T-helper 2 cell (primary cell): ENCODE measurements at regions not wholly inside any gene's neighbourhood (a gene's known extent, or its start where the extent isn't known, plus 50 kb on each side); places are given as distances from the start of the nearest gene placed in this dataset.

Source experiments
- DNase-seq, 5 experiments: peaks; one replicate each; pipeline versions ENCODE4 v3.0.0 to v3.0.0-alpha.2; 2012 to 2022

DNA sequence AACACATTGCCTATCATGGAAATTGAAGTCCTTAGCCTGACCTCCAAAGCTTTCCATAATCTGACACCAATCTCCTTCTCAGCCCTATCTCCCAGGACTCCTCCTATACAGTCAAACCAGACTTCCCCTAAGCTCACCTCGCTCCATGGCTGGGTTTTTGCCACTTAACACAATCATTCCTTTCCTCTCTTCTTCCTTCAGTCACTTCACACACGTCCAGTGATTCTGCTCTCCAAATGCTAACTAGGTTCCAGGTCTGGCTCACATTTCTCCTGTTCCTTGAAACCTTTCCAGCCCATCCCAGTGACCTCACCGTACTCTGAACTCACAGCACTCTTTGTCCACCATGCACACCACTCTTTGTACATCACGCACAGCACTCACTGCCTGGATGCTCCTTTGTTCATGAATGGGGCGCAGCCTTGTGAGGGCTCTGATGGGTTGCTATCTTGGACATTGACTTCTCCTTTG is 98.4 kb downstream of the GLUL start:
- no peak for DNase-seq

DNA sequence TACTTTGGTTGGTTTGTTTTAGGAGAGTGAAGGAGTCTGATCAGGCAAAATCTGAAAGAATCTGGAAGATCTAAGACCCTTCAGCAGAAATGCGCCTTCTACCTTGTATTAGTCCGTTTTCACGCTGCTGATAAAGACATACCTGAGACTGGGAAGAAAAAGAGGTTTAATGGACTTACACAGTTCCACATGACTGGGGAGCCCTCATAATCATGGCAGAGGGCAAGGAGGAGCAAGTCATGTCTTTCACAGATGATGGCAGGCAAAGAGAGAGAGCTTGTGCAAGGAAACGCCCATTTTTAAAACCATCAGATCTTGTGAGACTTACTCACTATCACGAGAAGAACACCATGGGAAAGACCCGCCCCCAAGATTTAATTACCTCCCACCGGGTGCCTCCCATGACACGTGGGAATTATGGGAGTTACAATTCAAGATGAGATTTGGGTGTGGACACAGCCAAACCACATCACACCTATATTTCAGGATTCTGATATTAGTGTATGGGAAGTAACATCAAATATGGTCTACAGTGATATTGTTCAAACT is 99.3 kb downstream of the GLUL start:
- DNase-seq, result no peak

DNA sequence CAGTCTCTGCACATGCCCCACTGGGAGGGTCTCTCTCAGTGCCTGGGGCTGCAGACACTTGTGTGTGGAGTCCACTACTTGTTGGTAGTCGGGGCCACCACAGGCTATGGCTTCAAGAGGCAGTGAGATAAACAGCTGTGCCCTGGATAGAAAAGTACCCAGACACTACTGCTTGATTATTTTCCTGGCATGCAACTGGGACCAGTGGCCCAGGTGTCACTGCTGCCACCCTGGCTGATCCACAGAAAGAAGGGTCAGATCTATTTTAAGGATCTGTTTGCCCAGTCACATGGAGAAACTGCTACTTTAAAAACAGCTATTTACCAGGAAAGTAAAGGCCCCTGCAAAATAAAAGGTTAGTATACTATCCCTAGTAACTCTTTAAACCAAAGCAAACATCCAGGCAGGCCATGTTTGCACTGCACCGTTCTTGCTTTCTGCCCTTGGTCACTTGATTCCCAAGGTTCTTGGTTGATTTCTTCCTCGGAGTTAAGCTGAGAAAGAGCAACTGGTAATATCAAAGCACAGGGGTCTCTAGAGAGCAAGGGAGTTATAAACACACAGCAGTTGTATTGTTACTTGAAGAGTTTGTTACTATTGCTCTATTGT is 99.9 kb downstream of the GLUL start:
- no peak for DNase-seq

DNA sequence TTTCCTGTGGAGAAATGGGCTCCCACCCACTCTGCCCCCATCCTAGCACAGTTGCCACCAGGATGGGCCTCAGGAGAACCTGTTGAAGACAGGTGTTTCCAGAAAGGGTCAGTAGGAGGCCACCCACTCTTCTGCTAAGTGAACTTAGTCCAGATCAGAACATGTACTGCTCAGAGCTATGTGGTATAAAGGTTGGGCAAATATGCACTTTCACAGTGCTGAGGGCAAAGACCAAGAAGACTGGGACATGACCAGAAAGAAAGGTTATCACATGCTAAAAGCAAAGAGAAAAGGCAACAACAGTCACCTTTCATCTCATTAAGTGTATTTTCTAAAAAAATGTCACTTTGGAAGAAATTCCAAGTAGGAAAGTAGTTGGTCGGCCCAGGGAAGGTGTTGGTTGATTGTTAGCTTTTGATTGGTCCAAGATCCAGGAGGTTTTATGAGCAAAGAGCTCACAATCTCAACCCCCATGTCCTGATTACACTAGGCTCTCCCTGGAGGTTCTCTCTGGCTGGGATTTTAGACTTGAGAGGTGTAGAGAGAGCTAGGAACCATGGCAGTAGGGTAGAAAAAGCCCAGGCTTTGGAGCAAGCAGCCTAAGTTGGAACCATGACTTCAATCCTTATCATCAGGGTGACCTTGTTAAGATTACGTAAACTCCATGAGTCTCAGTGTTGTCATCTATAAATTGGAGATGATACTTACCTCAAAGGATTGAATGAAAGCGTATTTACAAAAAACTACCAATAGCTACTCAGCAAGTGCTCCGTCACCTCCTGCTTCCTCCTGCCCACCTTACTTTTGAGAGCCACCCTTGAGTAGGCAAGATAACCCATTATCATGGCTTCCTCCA is 102.6 kb downstream of the GLUL start:
- no peak for DNase-seq

DNA sequence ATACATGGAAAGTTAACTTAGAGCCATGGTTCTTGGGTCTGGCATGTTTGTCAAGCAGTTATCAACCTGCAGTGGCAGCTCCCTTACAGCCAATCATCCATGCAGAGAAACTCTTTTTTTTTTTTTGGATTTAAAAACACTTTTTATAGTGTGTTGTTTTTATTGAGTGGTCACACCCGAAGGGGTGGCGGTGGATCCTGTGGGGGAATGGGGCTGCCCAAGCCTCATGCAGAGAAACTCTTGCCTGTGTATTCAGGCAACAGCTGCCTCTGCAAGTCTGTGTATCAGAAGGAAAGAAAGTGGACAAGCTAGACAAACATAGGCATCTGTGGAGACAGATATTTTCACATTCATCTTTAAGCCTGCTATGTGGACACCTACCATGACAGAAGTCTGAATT is 104.8 kb downstream of the GLUL start:
- DNase-seq, result no peak

DNA sequence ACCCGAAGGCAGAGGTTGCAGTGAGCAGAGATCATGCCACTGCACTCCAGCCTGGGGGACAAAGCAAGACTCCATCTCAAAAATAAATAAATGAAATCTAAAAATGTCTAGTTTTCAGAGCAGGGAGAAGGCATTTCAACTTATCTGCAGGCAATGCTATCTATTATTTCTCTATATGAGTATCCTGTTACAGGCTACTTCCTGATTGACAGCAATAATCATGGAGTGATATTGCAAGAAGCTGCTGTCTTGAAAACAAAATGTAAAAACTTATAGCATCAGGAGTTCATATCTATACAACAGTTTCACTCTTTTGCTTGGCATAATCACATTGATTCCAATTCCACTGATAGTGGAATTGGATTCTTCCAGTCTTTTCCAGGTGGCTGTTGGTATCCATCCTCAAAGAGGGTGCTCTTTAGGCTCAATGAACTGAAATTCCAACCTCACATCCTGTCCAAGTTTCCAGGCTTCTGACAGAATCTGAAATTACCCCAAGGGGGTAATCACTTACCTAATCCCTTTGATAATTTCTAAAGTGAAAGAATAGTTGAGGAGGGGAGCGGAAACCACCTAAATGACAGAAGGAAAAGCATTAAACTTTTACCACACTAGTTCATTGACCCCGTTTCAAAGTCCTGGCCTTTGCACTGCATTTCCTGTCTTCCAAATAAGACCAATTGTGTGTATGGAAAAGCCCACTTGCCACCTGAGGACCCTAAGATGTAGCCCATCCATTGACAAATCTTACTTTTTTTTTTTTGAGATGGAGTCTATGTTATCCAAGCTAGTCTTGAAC is 107.6 kb downstream of the GLUL start:
- no peak for DNase-seq

DNA sequence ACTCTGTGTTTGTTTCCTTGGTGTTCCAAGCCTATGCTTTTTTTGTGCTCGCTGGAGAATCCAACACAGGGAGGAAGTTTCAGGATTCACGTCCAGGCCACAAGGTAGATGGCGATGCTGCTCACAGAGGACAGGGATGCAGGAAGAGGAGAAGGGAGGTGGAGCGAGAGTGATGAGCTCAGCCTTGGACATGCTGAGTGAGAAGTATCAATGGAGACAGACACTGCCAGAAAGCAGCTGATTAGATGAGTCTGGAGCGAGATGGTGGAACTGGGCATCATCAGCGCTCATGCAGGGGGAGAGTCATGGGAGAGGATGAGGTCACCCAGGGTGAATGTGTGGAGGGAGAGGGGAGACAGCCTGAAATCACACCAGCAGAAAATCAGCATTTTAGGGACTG is 110.0 kb downstream of the GLUL start:
- DNase-seq, result no peak

DNA sequence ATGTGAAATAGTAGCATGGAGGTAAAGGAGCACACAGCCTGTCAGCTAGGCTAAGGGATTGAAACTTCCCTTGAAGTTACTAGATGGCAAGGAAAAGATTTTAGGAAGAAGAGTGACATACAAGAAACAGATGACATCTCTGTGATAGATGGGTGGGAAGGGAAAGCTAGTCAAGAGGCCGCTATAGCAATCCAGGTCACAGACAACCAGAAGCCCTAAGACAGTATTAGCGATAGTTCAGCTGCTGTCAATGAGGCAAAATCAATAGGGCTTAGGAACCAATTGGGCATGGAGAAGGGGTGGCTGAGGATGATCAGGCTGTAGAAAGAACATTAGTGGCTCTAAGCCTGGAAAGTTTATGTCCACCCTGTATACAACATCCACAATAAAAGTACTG is 111.1 kb downstream of the GLUL start:
- no peak for DNase-seq

DNA sequence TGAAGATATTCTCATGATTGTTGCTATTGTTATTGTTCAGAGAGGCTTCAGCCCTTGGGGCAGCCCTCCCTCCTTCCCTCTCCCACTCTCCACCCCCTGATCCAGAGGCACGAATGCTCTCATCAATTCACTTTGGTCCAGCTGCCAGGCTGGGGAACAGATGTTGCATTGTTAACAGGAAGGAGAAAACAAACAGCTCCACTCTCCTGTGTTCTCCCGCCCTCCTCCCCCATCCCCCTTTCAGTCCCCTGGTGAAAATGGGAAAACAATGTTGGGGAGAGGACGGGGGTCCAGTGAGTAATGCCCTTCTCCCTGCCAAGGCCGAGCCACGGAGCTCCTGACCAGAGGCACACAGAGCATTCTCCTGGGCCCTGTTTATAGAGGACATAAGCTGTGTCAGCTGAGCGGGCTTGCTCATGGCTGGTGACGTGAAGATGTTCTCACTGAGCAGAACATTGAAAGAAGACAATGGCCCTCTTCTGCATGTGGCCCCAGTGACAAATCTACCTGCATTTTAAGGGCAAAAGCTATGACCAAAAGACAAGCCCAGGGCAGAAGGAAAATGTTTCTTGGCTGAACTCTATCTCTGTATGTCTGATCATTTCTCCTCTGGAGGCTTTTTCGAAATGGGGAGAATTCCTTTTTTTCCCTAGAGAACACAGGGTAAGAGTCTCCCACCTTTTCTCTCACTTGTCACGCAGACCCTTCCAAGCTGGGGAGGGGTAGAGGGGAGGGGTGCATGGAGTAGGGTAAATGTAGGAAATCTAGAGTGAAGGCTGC is 111.7 kb downstream of the GLUL start:
- no peak for DNase-seq

DNA sequence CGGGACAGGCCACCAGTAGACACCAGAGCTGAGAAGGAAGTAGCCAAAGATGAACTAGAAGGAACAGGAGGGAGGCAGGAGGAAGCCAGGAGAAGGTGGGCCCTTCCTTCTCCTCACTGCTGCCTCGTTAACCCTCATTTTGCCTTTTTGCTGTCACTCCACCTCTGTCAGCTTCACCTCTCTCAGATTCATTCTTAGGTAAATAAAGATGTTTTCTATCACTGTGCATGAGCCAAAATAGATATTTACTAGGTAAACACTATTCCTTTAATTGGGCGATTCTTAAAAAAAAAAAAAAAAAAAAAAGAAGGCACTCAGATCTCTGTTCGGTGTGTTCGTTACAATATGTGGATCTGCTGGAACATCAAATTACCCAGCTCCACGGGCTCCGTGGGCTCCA is 112.3 kb downstream of the GLUL start:
- no peak for DNase-seq

DNA sequence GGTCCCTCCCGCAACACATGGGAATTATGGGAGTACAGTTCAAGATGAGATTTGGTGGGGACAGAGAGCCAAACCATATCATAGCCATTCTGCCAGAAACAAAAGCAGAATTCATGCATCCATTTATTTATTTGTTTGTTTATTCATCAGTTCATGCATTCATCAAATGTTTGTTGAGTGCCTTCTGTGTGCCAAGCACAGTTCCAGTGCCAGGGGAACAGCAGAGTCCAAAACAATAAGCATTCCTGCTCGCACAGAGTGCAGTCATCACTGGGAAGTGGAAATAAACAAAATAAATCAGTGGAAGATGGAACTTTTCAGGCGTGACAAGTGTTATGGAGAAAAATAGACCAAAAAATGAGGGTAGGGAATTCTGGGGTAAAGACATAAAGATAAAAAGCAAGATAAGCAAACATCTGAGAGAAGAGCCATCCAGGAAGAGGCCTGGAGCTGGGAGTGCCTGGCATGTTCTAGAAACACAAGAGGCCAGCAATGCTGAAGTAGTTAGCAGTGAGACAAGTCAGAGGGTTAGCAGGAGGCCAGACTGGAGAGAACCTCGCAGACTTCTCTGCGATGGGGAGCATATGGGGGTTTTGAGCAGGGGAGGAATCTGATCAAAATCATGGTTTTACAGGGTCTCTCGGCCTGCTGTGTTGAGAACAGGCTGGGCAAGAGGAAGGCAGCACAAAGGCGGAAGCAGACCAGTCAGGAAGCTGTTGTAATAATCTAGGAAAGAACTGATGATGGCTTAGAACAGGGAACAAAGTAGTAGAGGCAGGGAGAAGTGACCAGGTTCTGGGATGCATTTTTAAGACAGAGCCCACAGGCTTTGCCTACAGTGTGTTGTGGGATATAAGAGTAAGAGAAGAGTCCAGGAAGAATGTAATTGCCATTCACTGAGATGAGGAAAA is 113.2 kb downstream of the GLUL start:
- no peak for DNase-seq

DNA sequence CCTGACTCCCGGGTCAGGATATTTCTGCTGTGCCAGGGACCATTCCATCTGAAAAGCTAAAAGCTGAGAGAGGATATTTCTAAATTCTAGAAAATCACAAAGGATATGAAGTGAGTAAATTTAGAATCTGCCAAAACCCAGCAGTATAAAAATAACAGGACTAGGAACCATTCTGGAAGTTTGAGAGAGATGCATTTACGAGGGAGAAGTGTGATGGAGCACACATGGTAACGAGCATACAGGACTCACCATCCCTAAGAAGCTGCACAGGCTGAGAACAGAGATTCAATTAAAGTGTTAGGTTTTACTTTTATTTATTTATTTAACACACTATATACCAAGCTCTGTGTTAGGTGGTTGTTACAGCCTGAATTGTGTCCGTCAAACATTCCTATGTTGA is 116.3 kb downstream of the GLUL start:
- no peak for DNase-seq

DNA sequence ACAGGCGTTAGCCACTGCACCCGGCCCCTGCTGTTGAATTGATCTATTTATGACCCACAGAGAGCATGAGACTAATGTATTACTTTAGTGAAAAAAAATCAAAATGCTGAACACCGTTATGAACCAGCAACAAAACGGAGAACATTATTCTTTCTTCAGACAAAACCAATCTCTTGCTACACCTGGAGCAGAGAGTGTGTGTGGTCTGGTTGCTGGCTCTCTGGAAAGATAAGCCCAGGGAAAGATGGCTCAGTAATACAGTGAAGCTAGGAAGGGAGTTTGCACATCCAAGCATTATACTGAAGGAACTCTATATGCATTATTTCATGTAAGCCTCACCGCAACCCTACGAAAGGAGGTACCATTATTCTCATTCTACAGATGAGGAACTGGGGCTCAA is 117.0 kb downstream of the GLUL start:
- DNase-seq, result no peak

DNA sequence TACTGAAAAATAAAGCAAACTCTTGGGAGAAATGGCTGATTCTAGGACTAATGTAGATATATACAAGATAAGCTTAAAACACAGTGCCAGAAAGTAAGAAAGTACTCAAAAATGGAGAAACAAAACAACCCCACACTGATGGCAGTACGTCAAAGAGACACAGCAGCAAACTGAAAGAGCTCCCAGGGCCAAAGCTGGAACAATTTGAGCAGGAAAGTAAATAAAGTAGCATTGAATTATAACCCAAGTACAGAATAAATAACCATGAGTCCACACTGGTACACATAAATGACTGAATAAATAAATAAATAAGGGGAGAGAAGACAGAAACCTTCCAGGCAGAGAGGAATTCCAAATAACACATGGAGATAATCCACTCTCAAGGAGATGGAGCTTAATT is 120.9 kb downstream of the GLUL start:
- DNase-seq, result no peak

DNA sequence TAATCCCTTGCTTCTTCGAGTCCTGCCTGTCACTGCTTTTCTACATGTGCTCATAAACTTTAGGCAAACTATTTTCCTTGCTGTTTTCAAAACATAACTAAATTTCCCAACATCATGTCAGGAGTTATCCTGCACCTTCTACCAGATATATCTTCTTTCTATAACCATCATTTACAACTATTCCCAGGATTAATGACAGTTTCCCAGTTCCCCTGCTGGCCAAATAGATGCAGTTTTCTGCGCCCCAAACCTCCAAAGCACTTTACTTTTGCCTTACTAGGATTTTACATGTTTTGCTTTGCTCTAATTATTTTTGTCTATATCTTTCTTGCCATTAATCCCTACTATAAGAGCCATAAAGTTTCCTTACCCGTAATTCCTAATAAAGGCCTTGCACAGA is 122.5 kb downstream of the GLUL start:
- DNase-seq, result no peak

DNA sequence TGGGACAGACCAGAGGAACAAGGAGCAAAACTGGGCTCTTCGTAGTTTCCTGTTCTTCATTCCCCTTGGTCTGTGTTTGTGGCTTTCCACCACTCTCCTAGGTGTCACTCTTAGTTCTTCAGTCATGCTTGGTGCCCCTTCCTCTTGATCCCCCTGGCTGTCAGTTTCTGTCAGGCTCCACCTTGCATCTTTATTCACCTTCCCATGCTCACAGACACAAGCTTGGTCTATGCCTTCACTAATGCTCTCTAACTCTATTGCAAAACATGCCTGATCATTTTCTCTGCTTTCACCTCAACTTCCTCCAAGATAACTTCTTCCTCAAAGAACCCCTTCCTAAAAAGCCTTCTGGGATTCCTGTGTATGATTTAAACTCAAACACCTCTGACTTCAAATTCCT is 122.9 kb downstream of the GLUL start:
- no peak for DNase-seq

DNA sequence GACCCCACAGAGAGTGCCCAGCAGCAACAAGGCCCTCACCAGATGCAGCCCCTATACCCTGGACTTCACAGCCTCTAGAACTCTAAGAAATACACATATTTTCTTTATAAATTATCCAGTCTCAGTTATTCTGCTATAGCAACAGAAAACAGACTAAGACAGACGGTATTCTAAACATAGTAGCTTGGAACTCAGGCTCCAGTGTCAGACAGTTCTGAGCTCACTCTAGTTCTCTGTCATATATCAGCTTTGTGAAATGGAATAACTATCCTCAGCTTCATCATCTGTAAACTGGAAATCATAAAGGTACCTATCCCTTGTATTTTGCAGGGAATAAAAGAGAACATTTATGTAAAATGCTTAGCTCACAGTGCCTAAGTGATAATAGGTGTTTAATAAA is 127.4 kb downstream of the GLUL start:
- DNase-seq, result no peak

DNA sequence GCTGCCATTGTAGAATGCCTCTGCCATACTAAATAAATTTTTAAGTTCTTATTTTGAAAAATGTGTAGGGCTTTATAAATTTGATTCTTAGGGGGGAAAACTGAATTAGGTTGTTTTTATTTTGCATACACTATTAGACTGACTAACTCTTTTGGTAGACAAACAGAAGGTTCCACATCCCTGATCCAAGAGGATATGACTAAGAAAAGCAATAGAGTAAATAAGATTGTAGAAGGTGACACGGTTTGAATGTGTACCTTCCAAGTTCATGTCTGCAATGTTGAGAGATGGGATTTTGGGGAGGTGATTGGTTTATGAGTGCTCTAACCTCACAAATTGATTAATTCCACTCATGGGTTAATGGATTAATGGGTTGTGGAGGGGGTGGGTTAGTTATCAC is 127.9 kb downstream of the GLUL start:
- no peak for DNase-seq

DNA sequence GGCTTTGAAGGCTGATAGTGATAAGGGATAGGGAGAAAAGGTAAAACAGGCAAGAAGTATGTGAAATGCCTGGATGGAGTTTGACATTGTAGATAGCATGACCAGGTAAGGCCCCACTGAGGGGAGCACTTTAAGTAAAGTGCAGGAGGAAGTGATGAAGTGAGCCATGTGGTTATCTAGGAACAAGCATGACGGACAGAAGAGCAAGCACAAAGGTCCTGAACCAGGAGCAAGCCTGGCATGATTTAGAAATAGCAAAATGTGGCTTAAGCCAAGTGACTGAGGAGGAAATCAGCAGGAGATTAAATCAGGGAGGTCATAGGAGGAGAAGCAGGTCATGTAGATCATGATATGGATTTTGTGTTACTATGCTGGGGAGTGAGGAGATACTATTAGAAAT is 129.2 kb downstream of the GLUL start:
- DNase-seq, result peak in 1 of 5 experiments; percentile 26

DNA sequence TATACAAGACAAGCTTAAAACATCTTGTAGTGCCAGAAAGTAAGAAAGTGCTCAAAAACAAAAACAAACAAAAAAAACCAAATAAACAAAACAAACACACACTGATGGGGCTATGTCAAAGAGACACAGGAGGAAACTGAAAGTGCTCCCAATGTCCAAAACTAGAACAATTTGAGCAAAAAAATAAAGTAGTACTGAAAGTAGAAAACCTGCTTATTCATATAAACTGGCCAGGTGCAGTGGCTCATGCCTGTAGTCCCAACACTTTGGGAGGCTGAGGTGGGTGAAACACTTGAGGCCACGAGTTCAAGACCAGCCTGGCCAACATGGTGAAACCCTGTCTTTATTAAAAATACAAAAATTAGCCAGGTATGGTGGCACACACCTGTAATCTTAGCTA is 129.9 kb downstream of the GLUL start:
- no peak for DNase-seq

DNA sequence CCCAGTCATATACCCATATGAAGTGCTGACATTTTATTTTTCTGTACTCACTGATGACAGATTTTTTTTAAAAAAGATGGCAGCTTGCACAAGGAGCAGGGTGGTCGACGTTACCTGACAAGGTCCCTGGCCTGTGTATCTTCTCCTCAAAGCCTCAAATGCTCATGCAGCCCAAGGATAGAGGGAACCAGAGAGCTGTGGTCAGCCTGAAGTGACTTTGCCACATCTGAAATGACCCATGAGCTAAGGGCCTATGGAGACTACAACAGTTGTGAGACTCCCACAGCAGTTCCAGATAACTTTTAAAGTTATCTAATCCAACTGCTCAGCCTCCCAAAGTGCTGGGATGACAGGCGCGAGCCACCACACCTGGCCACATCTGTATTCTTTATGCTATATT is 131.1 kb downstream of the GLUL start:
- DNase-seq, result no peak
